Esophagus muscularis mucosa (tissue), 4 donors: ENCODE measurements at regions not wholly inside any gene's neighbourhood (a gene's known extent, or its start where the extent isn't known, plus 50 kb on each side); places are given as distances from the start of the nearest gene placed in this dataset.

Experiments used
- DNase-seq: peaks from one replicate; pipeline ENCODE4 v3.0.0-alpha.2; 2017; ENCODE audit errors: extremely low spot score
- H3K27ac ChIP-seq, 4 donors: fragments of 200-600 bp; sonication (generic); replicated peaks in 1 of 4; 1 replicate in 3 of 4; 2 replicates in 1 of 4; pipeline ENCODE4 v1.5.1; 2016 to 2019; ENCODE audit warnings: mild to moderate bottlenecking in 1 of 4
- H3K27me3 ChIP-seq, 4 donors: fragments of 200-600 bp; sonication (generic); one replicate each; pipeline versions ENCODE4 v1.5.1 to v1.6.0; 2016 to 2019
- H3K36me3 ChIP-seq, 4 donors: fragments of 200-600 bp; sonication (generic); one replicate each; pipeline ENCODE4 v1.5.1; 2016 to 2019
- H3K4me1 ChIP-seq, 4 donors: fragments of 200-600 bp; sonication (generic); one replicate each; pipeline ENCODE4 v1.5.1; 2016 to 2019
- H3K4me3 ChIP-seq, 4 donors: fragments of 200-600 bp; sonication (generic); 1 replicate in 2 of 4; 2 replicates in 2 of 4; pipeline ENCODE4 v1.5.1; 2016 to 2019; ENCODE audit warnings: mild to moderate bottlenecking in 4 of 4, moderate library complexity in 1 of 4
- H3K9me3 ChIP-seq, 4 donors: fragments of 200-600 bp; sonication (generic); 1 replicate in 3 of 4; 2 replicates in 1 of 4; pipeline ENCODE4 v1.5.1; 2016 to 2019
- EP300 ChIP-seq: sonication (generic); formaldehyde crosslinking; IDR thresholded peaks from one replicate; pipeline ENCODE4 v1.6.1; 2017; ENCODE audit warnings: antibody characterized with exemption
- POLR2A ChIP-seq: fragments of 450-650 bp; IDR thresholded peaks from one replicate; pipeline ENCODE4 v1.6.1; 2017; ENCODE audit warnings: antibody characterized with exemption, moderate library complexity, mild to moderate bottlenecking, low read depth
- POLR2AphosphoS5 ChIP-seq, 2 donors: sonication (generic); formaldehyde crosslinking; IDR thresholded peaks; one replicate each; pipeline ENCODE4 v1.6.1; 2017; ENCODE audit warnings: antibody characterized with exemption in 2 of 2
- WGBS: methylation state at CpG from one replicate; pipeline ENCODE4 v1.1.5; 2018; 5-methylcytosine and 5-hydroxymethylcytosine counted together
- intact Hi-C: fragments of 100-400 bp; cut with DNase I; formaldehyde crosslinking; loops from one replicate; pipeline ENCODE4 v1.15.1; 2023
- TF ChIP-seq, protein P1 (sequence below), 3 experiments: fragments of 200-600 bp in 2 of 3; fragments of 450-650 bp in 1 of 3; sonication (generic) in 2 of 3; IDR thresholded peaks; one replicate each; pipeline ENCODE4 v1.5.1; 2017 to 2019; ENCODE audit warnings: antibody characterized with exemption in 3 of 3, mild to moderate bottlenecking in 2 of 3, moderate library complexity in 1 of 3

DNA sequence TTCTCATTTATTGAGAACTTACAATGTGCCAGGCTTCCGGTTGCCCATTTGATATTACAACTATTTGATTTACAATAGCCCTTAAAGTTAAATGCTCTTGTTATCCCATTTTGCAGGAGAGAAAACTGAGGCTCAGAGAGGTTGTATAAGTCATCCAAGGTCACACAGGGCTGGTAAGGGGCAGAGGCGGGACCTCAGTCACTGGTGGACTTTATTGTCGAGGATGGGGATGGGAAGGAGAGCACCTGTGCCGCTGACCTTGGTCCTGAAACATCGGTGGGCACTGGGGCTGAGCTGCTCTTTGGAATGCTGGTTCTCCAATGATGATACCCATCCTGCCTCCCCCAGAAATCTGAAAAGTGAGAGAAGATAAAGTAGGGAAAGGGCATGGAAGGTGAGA, 265.4 kb downstream of the MIAT start:
- Histone ChIP-seq H3K4me3 (no peak overlapping the region), H3K9me3 (no peaks in the 10 kb centered on the region), H3K27ac (no peak overlapping the region), H3K36me3 (no peaks in the 10 kb centered on the region), H3K4me1 (no peaks in the 10 kb centered on the region), H3K27me3 (no peaks in the 10 kb centered on the region)
- TF ChIP-seq, protein P1, sequence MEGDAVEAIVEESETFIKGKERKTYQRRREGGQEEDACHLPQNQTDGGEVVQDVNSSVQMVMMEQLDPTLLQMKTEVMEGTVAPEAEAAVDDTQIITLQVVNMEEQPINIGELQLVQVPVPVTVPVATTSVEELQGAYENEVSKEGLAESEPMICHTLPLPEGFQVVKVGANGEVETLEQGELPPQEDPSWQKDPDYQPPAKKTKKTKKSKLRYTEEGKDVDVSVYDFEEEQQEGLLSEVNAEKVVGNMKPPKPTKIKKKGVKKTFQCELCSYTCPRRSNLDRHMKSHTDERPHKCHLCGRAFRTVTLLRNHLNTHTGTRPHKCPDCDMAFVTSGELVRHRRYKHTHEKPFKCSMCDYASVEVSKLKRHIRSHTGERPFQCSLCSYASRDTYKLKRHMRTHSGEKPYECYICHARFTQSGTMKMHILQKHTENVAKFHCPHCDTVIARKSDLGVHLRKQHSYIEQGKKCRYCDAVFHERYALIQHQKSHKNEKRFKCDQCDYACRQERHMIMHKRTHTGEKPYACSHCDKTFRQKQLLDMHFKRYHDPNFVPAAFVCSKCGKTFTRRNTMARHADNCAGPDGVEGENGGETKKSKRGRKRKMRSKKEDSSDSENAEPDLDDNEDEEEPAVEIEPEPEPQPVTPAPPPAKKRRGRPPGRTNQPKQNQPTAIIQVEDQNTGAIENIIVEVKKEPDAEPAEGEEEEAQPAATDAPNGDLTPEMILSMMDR (IDR thresholded peaks at IDR 0.05): no peak
- TF ChIP-seq POLR2A: no peak
- TF ChIP-seq EP300: no peak
- TF ChIP-seq POLR2AphosphoS5 (IDR thresholded peaks at IDR 0.05): no peak
- 33% methylated on average over 5 of the region's 5 CpGs for WGBS
- DNase-seq: no peak
- intact Hi-C loops: no loop called here

DNA sequence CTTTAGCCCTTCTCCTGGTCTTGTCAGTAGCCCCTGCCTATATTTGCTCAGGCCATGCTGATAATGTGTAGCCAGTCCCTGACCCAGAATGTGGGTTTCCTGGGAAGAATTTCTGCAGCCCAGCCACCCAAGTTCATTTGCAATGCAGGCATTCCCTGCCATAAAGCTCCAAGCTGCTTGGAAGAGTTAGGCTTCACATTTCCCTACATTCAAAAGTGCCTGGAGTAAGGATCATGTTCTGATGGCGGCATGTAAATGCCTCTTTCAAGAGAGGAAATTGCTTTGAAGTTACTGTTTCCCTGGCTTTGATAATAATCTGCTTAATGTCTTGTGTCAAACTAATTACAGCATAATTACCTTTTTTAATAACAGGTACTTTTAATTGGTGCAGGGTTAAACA, 266.1 kb downstream of the MIAT start:
- WGBS: 65% methylated on average over 1 of the region's 1 CpG

DNA sequence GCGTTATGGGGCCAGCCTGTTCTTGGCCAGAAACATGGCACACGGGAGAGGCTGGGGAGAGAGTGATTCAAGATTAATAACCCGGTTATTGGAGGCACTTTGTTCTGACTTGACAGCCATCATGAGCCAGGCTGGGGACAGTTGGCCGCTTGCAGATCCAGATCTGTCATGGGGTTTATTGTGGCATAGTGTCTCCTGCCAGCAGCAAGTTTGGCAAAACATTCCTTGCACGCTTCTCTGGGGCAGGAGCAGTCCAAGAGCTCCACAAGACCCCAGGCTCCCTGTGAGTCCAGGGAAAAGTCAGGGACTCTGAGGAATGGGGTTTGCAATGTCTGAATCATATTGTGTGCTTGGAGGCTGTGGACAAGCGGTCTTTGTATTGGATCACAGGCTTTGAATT, 270.4 kb downstream of the MIAT start:
- H3K9me3 ChIP-seq: no peaks in the 10 kb centered on the region
- WGBS: 53% methylated on average over 6 of the region's 6 CpGs
- intact Hi-C loops: no loop called here
- TF ChIP-seq, protein P1 (IDR thresholded peaks at IDR 0.05): no peak
- TF ChIP-seq POLR2A (no peak), EP300 (no peak), POLR2AphosphoS5 (IDR thresholded peaks at IDR 0.05) (no peak)
- no peaks in the 10 kb centered on the region for H3K4me1 ChIP-seq
- no peaks in the 10 kb centered on the region for H3K27me3 ChIP-seq
- no peaks in the 10 kb centered on the region for H3K36me3 ChIP-seq
- H3K4me3 ChIP-seq: no peak overlapping the region
- no peak for DNase-seq
- no peak overlapping the region for H3K27ac ChIP-seq

More for the DNA sequence above, 266.1 kb downstream of the MIAT start:
- no peak overlapping the region for H3K4me3 ChIP-seq
- intact Hi-C loops: no loop called here
- no peak for DNase-seq
- H3K27ac ChIP-seq: no peak overlapping the region
- TF ChIP-seq, protein P1 (IDR thresholded peaks at IDR 0.05): no peak
- no peak for TF ChIP-seq POLR2A
- TF ChIP-seq POLR2AphosphoS5 (IDR thresholded peaks at IDR 0.05): no peak
- no peak for TF ChIP-seq EP300
- H3K4me1 ChIP-seq: no peaks in the 10 kb centered on the region
- H3K36me3 ChIP-seq: no peaks in the 10 kb centered on the region
- no peaks in the 10 kb centered on the region for H3K9me3 ChIP-seq
- H3K27me3 ChIP-seq: no peaks in the 10 kb centered on the region

DNA sequence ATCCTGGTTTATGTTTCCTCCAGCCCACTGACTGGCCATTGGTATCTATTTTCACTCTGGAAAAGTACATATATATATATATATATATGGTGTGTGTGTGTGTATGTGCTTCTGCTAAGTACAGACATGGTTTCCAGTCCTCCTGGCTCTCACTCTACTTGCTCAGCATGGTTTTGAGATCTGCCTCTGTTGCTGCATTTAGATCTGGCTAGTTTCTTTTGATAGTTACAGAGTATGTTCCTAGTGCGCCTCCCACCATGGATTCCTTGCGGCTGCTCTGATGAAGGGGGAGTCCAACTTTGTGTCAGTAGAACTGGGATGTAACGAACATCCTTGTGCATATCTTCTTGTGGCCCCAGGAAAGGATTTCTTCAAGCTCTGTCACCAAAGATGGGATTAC, 274.1 kb downstream of the MIAT start:
- H3K36me3 ChIP-seq: no peaks in the 10 kb centered on the region
- TF ChIP-seq POLR2AphosphoS5 (IDR thresholded peaks at IDR 0.05): no peak
- TF ChIP-seq, protein P1 (IDR thresholded peaks at IDR 0.05): no peak

DNA sequence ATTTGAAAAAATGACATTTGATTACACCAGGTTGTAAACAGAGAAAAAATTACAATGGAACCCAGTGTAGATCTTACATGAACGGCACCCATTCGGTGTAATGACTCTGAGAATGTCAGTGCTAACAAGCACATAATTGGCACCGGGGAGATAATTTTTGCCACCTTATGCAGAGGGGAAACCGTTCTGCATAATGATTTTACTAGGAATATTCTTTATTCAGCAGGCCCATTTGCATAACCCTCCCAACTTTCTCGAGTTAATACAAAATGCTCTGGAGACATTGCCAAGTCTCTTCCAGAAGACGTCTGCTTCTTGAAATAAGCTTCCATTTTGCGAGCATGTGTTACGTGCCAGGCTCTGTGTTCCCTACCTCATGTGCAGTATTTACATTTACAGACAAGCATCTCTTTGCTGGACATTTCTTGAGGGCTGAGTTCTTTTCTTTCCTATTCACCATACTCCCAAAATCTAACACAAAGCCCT, 275.8 kb downstream of the MIAT start:
- Histone ChIP-seq H3K4me3 (no peak overlapping the region), H3K4me1 (no peaks in the 10 kb centered on the region), H3K36me3 (no peaks in the 10 kb centered on the region), H3K27me3 (no peaks in the 10 kb centered on the region), H3K9me3 (no peaks in the 10 kb centered on the region), H3K27ac (no peak overlapping the region)
- 86% methylated on average over 8 of the region's 8 CpGs for WGBS
- no peak for TF ChIP-seq EP300
- TF ChIP-seq POLR2AphosphoS5 (IDR thresholded peaks at IDR 0.05): no peak
- TF ChIP-seq, protein P1 (IDR thresholded peaks at IDR 0.05): no peak
- TF ChIP-seq POLR2A: no peak
- intact Hi-C loops: no loop called here
- no peak for DNase-seq

More for the DNA sequence above, 274.1 kb downstream of the MIAT start:
- no peak for DNase-seq
- Histone ChIP-seq H3K4me3 (no peak overlapping the region), H3K27ac (no peak overlapping the region), H3K27me3 (no peaks in the 10 kb centered on the region), H3K9me3 (no peaks in the 10 kb centered on the region), H3K4me1 (no peaks in the 10 kb centered on the region)
- intact Hi-C loops: no loop called here
- WGBS: 89% methylated on average over 3 of the region's 3 CpGs
